WTC11 (cell line): ENCODE measurements at regions not wholly inside any gene's neighbourhood (a gene's known extent, or its start where the extent isn't known, plus 50 kb on each side); places are given as distances from the start of the nearest gene placed in this dataset.

Experiments
- ATAC-seq: fragments of 200-7000 bp; cut with Tn5 transposase; 2 replicates; pipeline ENCODE4 v1.10.0; 2021; ENCODE audit warnings: mild to moderate bottlenecking, moderate library complexity
- CTCF ChIA-PET: fragments of 300-600 bp; sonication (Branson Sonifier 250); formaldehyde crosslinking; loops from one replicate; lab custom pipeline; 2021; ENCODE audit warnings: antibody characterized with exemption; lab: Charles Lee
- POLR2A ChIA-PET: fragments of 350-600 bp; sonication (Branson Sonifier 250); formaldehyde crosslinking; loops from one replicate; lab custom pipeline; 2021; ENCODE audit warnings: antibody characterized with exemption; lab: Charles Lee
- DNase-seq: peaks from one replicate; pipeline ENCODE4 v3.0.0; 2021; ENCODE audit warnings: low spot score
- H3K27ac Mint-ChIP-seq: 2 replicates; pipeline ENCODE4 v1.8.0; 2021; ENCODE audit warnings: mixed read lengths
- H3K27me3 Mint-ChIP-seq: 2 replicates; pipeline ENCODE4 v1.8.0; 2021; ENCODE audit warnings: low read depth, mild to moderate bottlenecking, moderate library complexity, mixed read lengths
- H3K36me3 Mint-ChIP-seq: 2 replicates; pipeline ENCODE4 v1.8.0; 2021; ENCODE audit warnings: mixed read lengths
- H3K4me1 Mint-ChIP-seq: 2 replicates; pipeline ENCODE4 v1.8.0; 2022; ENCODE audit warnings: mixed read lengths
- H3K4me3 Mint-ChIP-seq: 2 replicates; pipeline ENCODE4 v1.8.0; 2021; ENCODE audit warnings: mild to moderate bottlenecking, moderate library complexity, mixed read lengths
- H3K9me3 Mint-ChIP-seq: 2 replicates; pipeline ENCODE4 v1.8.0; 2021; ENCODE audit warnings: mixed read lengths
- ATF2 ChIP-seq: sonication (generic); formaldehyde crosslinking; IDR thresholded peaks from 2 replicates; pipeline ENCODE4 v1.8.1; 2022; ENCODE audit warnings: low read depth, missing genetic modification reagents, borderline replicate concordance
- CDX4 ChIP-seq: fragments of 250-450 bp; sonication (Bioruptor Pico); IDR thresholded peaks from 2 replicates; pipeline ENCODE4 v1.9.0; 2021; ENCODE audit warnings: moderate library complexity, mild to moderate bottlenecking, inconsistent platforms, borderline replicate concordance
- CREB1 ChIP-seq: sonication (generic); formaldehyde crosslinking; IDR thresholded peaks from 2 replicates; pipeline ENCODE4 v1.8.0; 2023; ENCODE audit warnings: mild to moderate bottlenecking, missing genetic modification reagents
- E2F5 ChIP-seq: sonication (generic); formaldehyde crosslinking; IDR thresholded peaks from 2 replicates; pipeline ENCODE4 v1.8.1; 2022; ENCODE audit warnings: mild to moderate bottlenecking, moderate library complexity, missing genetic modification reagents
- IRF2 ChIP-seq: sonication (generic); formaldehyde crosslinking; IDR thresholded peaks from 2 replicates; pipeline ENCODE4 v1.8.0; 2022; ENCODE audit warnings: low read depth, missing genetic modification reagents, borderline replicate concordance
- MLX ChIP-seq: sonication (generic); formaldehyde crosslinking; IDR thresholded peaks from 2 replicates; pipeline ENCODE4 v1.8.1; 2023; ENCODE audit warnings: mild to moderate bottlenecking, missing genetic modification reagents, moderate library complexity
- MYBL2 ChIP-seq: sonication (generic); formaldehyde crosslinking; IDR thresholded peaks from 2 replicates; pipeline ENCODE4 v1.8.1; 2023; ENCODE audit warnings: mild to moderate bottlenecking, moderate library complexity, missing genetic modification reagents
- NFYB ChIP-seq: sonication (generic); formaldehyde crosslinking; conservative IDR thresholded peaks from 2 replicates; pipeline ENCODE4 v1.8.0; 2022; ENCODE audit warnings: low read depth, missing genetic modification reagents
- NR1H2 ChIP-seq: sonication (generic); formaldehyde crosslinking; IDR thresholded peaks from 2 replicates; pipeline ENCODE4 v1.9.0; 2021; ENCODE audit warnings: mild to moderate bottlenecking, moderate library complexity, missing genetic modification reagents
- USF2 ChIP-seq: sonication (generic); formaldehyde crosslinking; IDR thresholded peaks from 2 replicates; pipeline ENCODE4 v1.8.1; 2023; ENCODE audit warnings: mild to moderate bottlenecking, missing genetic modification reagents, moderate library complexity
- ZBTB21 ChIP-seq: sonication (generic); formaldehyde crosslinking; IDR thresholded peaks from 2 replicates; pipeline ENCODE4 v1.8.1; 2023; ENCODE audit warnings: mild to moderate bottlenecking, missing genetic modification reagents, borderline replicate concordance
- ZNF138 ChIP-seq: sonication (generic); formaldehyde crosslinking; conservative IDR thresholded peaks from 2 replicates; pipeline ENCODE4 v1.8.1; 2022; ENCODE audit warnings: mild to moderate bottlenecking, moderate library complexity, missing genetic modification reagents
- ZNF232 ChIP-seq: sonication (generic); formaldehyde crosslinking; IDR thresholded peaks from 2 replicates; pipeline ENCODE4 v1.8.0; 2022; ENCODE audit warnings: mild to moderate bottlenecking, missing genetic modification reagents
- ZNF425 ChIP-seq: fragments of 250-450 bp; sonication (Bioruptor Pico); conservative IDR thresholded peaks from 2 replicates; pipeline ENCODE4 v1.9.0; 2021; ENCODE audit warnings: mild to moderate bottlenecking
- ZNF671 ChIP-seq: fragments of 250-450 bp; sonication (Bioruptor Pico); IDR thresholded peaks from 2 replicates; pipeline ENCODE4 v1.8.0; 2021; ENCODE audit warnings: mild to moderate bottlenecking

GRCh38 chr5:172528440-172528839 is 74.1 kb upstream of the SH3PXD2B start:
- Mint-ChIP-seq H3K27me3 (peaks cover 21% of the 10 kb centered on the region), H3K36me3 (peaks cover 4% of the 10 kb centered on the region), H3K4me3 (no peak overlapping the region), H3K9me3 (peaks cover 10% of the 10 kb centered on the region), H3K27ac (no peak overlapping the region), H3K4me1 (no peaks in the 10 kb centered on the region)
- ATAC-seq = no peak
- 0 out of 2 replicates have a peak, but pooled peaks have one; percentile 17 for TF ChIP-seq NFYB
- TF ChIP-seq IRF2 (CRISPR knock-in tag) = no peak
- TF ChIP-seq USF2 (CRISPR knock-in tag) = peak; percentile 62; the same call in 1 of the 2 replicates
- TF ChIP-seq E2F5 (CRISPR knock-in tag) = no peak
- no peak for DNase-seq
- ChIA-PET CTCF (interaction anchor here (0.6 kb wide), 3 partner anchors 36 to 1395 kb away, joined by 3 to 4 read pairs (median 3); no protein-coding TSS in a partner anchor), POLR2A (interaction anchor here (0.6 kb wide), 2 partner anchors 101 to 221 kb away, joined by 3 to 4 read pairs; no protein-coding TSS in a partner anchor)

- Mint-ChIP-seq H3K9me3 (peaks cover 10% of the 10 kb centered on the region), H3K27ac (no peak overlapping the region), H3K4me1 (no peaks in the 10 kb centered on the region), H3K4me3 (no peak overlapping the region), H3K36me3 (peaks cover 4% of the 10 kb centered on the region), H3K27me3 (peaks cover 25% of the 10 kb centered on the region)
- DNase-seq = no peak
- POLR2A ChIA-PET = no interaction called here
- no peak for TF ChIP-seq MYBL2 (CRISPR knock-in tag)
- TF ChIP-seq MLX (CRISPR knock-in tag) = no peak
- TF ChIP-seq ZBTB21 (CRISPR knock-in tag) = no peak
- TF ChIP-seq ZNF138 (CRISPR knock-in tag) = no peak
- TF ChIP-seq CDX4 = no peak
- no peak for TF ChIP-seq ATF2 (CRISPR knock-in tag)
- no peak for ATAC-seq
- CTCF ChIA-PET = interaction anchor here (0.5 kb wide), 1 partner anchor 1203 kb away, joined by 4 read pairs; no protein-coding TSS in a partner anchor
These were observed 73.2 kb upstream of the SH3PXD2B start for GRCh38 chr5:172527559-172527958.

GRCh38 chr5:172525996-172526360 is 71.7 kb upstream of the SH3PXD2B start:
- no peak overlapping the region for H3K27ac Mint-ChIP-seq
- no peak for ATAC-seq
- no peak for DNase-seq
- CTCF ChIA-PET = no interaction called here
- peaks cover 22% of the 10 kb centered on the region for H3K9me3 Mint-ChIP-seq
- peaks cover 9% of the 10 kb centered on the region for H3K36me3 Mint-ChIP-seq
- peaks cover 32% of the 10 kb centered on the region for H3K27me3 Mint-ChIP-seq
- TF ChIP-seq CDX4 (no peak), MYBL2 (CRISPR knock-in tag) (no peak), ZNF425 (CRISPR knock-in tag) (no peak), CREB1 (CRISPR knock-in tag) (no peak), ZNF232 (no peak), ZNF671 (CRISPR knock-in tag) (no peak), NR1H2 (CRISPR knock-in tag) (no peak)
- TF ChIP-seq, all 79 proteins: peak for 0
- POLR2A ChIA-PET = no interaction called here
- Mint-ChIP-seq H3K4me3 (no peak overlapping the region), H3K4me1 (no peaks in the 10 kb centered on the region)
